NCI-H1417 treated with DMSO at 0.1 percent for 48 hours (cell line): ENCODE measurements at regions not wholly inside any gene's neighbourhood (a gene's known extent, or its start where the extent isn't known, plus 50 kb on each side); places are given as distances from the start of the nearest gene placed in this dataset.

Experiments
- DNase-seq: peaks from one replicate; lab custom pipeline; 2025; lab: John Stamatoyannopoulos, UW

DNA sequence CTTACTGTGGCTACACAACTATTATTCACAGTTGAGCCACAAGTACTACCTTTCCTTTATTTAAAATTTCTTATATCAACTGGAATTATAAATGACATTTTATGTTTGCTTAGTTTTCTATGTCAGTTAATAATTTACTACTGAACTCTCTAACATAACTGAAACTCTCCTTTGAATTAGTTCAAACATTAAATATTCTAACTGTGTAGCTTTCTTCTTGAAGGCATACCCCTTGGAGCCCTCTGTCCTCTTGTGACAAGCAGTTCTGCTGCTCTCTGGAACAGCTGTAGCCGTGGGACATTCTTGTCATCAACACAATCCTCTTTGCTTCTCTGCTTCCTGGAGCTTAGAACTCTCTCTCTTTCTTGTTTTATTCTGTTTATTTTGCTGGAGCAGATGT lies 244.8 kb downstream of the NHLRC3 start:
- no peak for DNase-seq

DNA sequence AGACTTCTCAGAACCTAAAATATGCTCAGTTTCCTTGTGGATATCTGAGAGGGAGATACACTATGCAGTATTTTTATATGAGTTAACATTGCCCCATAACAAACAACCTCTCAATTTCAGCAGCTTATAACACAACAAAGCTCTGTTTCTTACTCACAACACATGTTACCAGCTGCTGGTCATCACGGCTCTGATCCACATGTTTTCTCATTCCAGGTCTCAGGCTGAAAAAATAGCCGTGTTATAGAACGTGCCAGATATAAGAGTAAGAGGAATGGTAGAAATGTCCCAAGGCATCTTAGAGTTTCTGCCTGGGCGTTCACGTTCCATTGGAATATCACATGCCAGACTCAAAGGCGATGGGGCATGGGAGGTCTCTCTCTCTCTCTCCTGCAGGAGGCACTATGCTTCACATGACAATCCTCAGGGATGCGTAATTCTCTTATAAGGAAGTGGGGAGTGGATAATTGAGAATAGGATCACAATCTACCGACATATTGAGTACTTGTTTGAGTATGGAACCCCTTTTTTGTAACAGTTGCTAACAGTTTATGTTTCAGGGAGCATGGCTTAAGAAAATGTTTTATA lies 246.6 kb downstream of the NHLRC3 start:
- no peak for DNase-seq
